ENCODE measurements at regions not wholly inside any gene's neighbourhood (a gene's known extent, or its start where the extent isn't known, plus 50 kb on each side); places are given as distances from the start of the nearest gene placed in this dataset.

DNA sequence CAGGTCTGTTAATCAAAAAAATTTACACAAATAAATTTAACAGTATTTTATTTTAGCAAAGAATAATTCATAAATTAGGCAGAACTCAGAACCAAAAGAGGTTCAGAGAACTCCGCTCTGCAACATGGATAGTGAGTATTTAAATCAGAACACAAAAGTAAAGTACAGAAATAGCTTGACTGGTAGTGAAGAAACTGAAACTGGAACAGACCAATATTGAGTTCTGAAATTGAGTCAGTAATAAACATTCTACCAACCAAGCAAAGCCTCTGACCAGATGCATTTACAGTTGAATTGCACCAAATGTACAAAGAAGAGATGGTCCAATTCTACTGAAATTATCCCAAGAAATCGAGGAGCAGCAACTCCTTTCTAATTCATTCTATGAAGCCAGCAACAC is 1542.8 kb downstream of the EFNA5 start:
- TF ChIP-seq, protein P1, sequence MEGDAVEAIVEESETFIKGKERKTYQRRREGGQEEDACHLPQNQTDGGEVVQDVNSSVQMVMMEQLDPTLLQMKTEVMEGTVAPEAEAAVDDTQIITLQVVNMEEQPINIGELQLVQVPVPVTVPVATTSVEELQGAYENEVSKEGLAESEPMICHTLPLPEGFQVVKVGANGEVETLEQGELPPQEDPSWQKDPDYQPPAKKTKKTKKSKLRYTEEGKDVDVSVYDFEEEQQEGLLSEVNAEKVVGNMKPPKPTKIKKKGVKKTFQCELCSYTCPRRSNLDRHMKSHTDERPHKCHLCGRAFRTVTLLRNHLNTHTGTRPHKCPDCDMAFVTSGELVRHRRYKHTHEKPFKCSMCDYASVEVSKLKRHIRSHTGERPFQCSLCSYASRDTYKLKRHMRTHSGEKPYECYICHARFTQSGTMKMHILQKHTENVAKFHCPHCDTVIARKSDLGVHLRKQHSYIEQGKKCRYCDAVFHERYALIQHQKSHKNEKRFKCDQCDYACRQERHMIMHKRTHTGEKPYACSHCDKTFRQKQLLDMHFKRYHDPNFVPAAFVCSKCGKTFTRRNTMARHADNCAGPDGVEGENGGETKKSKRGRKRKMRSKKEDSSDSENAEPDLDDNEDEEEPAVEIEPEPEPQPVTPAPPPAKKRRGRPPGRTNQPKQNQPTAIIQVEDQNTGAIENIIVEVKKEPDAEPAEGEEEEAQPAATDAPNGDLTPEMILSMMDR (conservative IDR thresholded peaks at IDR 0.05), result no peak
- TF ChIP-seq ZFX (IDR thresholded peaks at IDR 0.05), result no peak
- no peak overlapping the region for H3K27ac ChIP-seq

DNA sequence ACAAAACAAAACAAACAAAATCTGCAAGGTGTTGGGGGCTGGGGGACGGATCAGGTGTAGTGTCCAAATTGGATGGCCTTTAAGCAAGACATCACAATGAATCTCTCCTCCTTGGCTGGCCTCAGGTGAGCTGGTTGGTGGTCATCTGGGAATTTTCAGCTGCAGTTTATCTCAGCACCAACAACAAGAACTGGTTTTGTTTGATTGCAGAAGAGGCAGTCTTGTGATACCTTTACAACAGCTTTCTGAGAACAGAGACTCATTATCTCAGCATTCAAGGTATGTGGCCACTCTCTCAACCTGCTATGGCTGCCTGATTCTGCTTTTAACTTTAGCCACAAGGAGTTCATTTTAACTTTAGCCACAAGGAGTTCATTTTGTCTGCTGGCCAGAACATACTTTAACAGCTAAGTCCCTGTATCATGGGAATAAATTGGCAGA is 1543.4 kb downstream of the EFNA5 start:
- TF ChIP-seq, protein P1 (conservative IDR thresholded peaks at IDR 0.05), result no peak
- TF ChIP-seq ZFX (IDR thresholded peaks at IDR 0.05), result no peak
- H3K27ac ChIP-seq, result no peak overlapping the region

DNA sequence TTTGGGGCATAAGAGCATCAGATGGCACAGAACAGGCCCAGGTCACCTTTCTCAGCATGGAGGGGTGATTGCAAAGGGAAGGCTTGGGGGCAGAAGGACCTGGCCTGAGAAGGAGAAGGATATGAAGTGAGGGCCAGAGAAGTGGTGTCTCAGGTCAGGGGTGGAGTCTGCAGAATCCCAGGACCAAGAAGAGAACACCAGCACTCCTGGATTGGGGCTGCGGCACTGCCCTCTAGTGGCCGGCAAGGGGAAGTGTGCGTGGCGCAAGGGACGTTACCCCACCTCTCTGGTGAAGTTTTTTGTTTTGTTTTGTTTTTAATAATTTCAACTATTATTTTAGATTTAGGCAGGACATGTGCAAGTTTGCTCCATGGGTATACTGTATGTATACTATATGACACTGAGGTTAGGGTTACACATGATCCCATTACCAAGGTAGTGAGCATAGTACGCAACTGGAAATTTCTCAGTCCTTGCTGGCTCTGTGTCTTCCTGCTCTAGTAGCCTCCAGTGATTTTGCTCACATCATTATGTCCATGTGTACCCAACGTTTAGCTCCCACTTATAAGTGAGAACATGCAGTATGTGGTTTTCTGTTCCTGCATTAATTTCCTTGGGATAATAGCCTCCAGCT is 1548.6 kb downstream of the EFNA5 start:
- no peak for TF ChIP-seq ZFX (IDR thresholded peaks at IDR 0.05)
- TF ChIP-seq, protein P1 (conservative IDR thresholded peaks at IDR 0.05), result peak; percentile 98
- no peak overlapping the region for H3K27ac ChIP-seq

DNA sequence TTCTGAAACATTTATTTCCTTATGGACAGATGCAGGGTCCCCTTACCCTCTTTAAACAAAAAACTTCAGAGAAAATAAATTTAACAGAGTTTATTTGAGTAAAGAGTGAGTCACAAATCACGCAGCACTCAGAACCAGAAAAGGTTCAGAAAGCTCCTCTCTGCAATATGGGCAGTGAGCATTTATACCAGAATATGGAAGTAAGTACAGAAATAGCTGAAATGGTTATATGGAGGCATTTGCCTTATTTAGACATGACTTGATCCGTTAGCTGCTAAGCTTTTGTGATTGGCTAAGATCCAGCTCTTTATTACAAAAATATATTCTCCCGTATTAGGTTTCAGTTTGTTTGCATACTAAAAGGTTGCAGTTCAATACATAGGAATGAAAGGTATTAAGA is 1554.1 kb downstream of the EFNA5 start:
- no peak for TF ChIP-seq ZFX (IDR thresholded peaks at IDR 0.05)
- TF ChIP-seq, protein P1 (conservative IDR thresholded peaks at IDR 0.05), result no peak

DNA sequence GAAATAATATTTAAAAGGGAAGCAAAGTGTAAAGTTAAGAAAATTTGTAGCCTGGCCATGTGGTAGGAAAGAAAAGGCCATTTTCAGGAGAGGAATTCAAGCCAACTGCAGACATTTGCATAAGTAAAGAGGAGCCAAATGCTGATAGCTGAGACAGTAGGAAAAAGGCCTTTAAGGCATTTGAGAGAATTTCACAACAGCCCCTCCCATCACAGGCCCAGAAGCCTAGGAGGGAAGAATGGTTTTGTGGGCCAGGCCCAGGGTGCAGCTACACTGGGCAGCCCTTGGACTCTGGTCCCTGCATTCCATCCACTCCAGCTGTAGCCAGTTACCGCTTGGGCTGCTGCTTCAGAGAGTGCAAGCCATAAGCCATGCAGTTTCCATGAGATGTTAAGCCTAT is 1556.8 kb downstream of the EFNA5 start:
- no peak for TF ChIP-seq ZFX (IDR thresholded peaks at IDR 0.05)
- TF ChIP-seq, protein P1 (conservative IDR thresholded peaks at IDR 0.05), result no peak
- H3K27ac ChIP-seq, result no peak overlapping the region

More for the DNA sequence above, 1554.1 kb downstream of the EFNA5 start:
- H3K27ac ChIP-seq, result no peak overlapping the region

DNA sequence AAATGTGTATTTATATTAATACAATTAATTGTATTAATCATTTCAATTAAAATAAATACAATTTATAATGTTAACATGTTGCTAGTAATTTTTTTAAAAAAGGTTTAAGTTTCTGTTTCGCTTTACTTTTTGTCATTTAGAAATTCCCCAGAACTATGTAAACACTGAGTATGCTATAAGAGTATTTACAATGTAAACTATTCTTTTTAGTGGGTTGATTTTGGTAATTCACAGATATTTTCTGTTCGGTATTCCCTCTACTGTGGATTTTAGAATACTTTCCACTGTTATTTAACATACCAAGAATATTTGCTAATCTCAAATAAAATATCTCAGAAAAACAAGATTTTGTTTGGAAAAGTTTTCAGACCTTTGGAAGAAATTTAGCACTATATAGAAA is 1564.4 kb downstream of the EFNA5 start:
- no peak overlapping the region for H3K27ac ChIP-seq
- TF ChIP-seq, protein P1 (conservative IDR thresholded peaks at IDR 0.05), result no peak
- TF ChIP-seq ZFX (IDR thresholded peaks at IDR 0.05), result no peak

DNA sequence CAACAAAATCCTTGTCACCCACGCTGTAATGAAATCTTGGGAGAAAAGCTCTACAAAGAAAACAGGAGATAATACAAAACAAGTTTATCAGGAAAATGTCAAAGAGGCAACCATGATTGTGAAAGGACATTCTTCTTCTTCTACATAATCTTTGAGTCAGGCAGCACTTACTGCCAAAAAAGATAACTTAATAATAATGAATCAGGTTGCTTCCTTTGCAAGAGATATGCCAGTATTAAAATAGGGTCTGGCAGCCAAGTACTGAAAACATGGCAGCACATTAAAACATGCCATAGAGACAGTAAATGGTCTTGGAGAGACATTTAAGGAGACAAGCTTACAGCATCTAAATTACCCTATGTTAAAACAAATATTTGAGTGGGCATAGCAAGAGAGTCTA is 1573.4 kb downstream of the EFNA5 start:
- no peak overlapping the region for H3K27ac ChIP-seq
- TF ChIP-seq, protein P1 (conservative IDR thresholded peaks at IDR 0.05), result no peak
- TF ChIP-seq ZFX (IDR thresholded peaks at IDR 0.05), result no peak
